ENCODE measurements at regions not wholly inside any gene's neighbourhood (a gene's known extent, or its start where the extent isn't known, plus 50 kb on each side); places are given as distances from the start of the nearest gene placed in this dataset.

DNA sequence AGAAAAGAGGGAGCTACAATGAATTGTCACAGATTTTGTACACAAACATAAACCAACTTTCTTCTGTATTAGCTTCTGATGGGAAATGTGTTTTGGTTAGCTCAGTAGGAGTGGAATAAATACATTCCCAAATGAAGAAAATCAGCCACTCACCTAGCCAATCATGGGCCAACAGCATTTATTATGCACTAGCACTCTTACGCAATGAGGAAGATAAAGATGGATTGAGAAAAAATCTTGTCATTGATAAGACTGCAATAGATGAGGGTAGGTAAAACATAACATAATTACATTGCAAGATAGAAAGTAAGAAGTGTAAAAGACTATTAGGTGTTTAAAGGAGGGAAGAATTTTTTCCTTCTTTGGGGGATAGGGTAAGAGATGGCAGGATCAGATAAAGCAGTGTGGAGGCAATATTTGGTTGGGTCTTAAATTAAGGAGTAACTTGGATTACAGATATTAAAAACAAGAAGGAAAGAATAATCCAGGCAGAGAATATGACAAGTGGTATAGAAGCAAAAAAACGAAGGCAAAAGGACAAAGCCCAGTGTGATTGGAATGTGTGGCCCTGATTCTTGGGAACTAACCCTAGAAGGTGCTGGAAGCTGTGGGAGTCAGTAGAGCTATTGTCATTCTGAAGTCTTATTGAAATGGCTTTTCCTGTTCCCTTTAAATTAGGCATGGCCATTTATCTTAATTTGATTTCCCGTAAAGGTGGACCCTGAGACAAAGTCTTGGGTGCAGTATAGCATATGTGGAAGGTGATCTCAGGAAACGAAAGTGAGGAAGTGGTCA, 208.4 kb upstream of the MEX3C start:
- intact Hi-C loops (cut with DNase I, micrococcal nuclease): no loop called here
- Mint-ChIP-seq H3K27me3 (peaks cover 38% of the 10 kb centered on the region), H3K36me3 (ENCODE audit: low read depth) (no peaks in the 10 kb centered on the region), H3K4me3 (no peak overlapping the region), H3K9me3 (no peaks in the 10 kb centered on the region), H3K27ac (no peak overlapping the region), H3K4me1 (ENCODE audit: low read depth) (no peaks in the 10 kb centered on the region)
- TF ChIP-seq CTCF (IDR thresholded peaks at IDR 0.05): no peak
- Histone ChIP-seq H3K27me3 (ENCODE audit: control insufficient read depth in 1 of 2, insufficient read depth in 2 of 2, low read length in 2 of 2) (no peaks in the 10 kb centered on the region), H3K9me3 (ENCODE audit: control insufficient read depth in 1 of 2, insufficient read depth in 1 of 2, low read length in 2 of 2) (no peaks in the 10 kb centered on the region), H3K27ac (ENCODE audit: low read depth in 1 of 2, low read length in 2 of 2) (no peak overlapping the region), H3K4me1 (ENCODE audit: insufficient read depth, low read length) (no peaks in the 10 kb centered on the region), H3K36me3 (ENCODE audit: insufficient read depth, low read length) (no peaks in the 10 kb centered on the region), H3K4me3 (ENCODE audit: low read length) (no peak overlapping the region)
- no peak for ATAC-seq (ENCODE audit: poor library complexity)
- ChIA-PET POLR2A (no interaction called here), CTCF (no interaction called here)
- no peak for DNase-seq

DNA sequence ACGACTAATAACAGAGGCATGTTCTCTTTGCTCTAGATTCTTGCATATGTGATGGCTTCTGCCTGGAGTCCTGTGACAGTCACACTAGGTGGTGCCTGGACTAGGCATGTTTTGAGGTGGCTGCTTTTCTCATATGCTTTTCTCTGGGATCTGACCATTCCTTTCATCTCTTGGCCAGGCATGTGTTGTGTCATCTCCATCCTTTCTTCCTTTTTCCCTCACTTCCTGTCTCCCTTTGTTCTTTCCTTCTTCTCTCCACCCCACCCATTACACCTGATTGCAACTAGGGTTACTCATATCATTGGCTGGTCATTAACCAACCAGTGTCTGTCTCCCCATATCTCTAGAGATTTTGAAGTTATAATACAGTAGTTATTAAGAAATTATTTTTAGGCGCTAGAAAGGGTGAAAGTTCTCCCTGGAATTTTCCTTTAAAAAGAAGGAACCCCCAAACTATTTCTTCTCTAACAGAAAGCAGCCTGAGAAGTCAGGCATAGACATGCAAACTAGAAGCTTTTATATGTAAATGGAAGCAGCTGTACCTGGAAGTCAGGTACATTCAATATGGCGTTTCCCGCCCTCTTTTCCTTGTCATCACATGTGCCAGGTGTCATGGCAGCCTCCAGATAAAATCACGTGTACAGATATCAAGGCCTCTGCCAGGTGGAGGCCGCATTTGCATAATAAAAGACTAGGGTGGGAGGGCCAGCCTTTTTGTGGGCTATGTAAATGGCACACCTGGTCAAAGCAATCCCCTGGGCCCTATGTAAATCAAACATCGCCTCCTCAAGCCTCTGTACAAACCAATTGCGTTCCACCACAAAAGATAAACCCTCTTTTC, 220.4 kb upstream of the MEX3C start:
- Histone ChIP-seq H3K4me3 (ENCODE audit: low read length) (no peak overlapping the region), H3K27ac (ENCODE audit: low read depth in 1 of 2, low read length in 2 of 2) (no peak overlapping the region), H3K36me3 (ENCODE audit: insufficient read depth, low read length) (no peaks in the 10 kb centered on the region), H3K27me3 (ENCODE audit: control insufficient read depth in 1 of 2, insufficient read depth in 2 of 2, low read length in 2 of 2) (no peaks in the 10 kb centered on the region), H3K9me3 (ENCODE audit: control insufficient read depth in 1 of 2, insufficient read depth in 1 of 2, low read length in 2 of 2) (no peaks in the 10 kb centered on the region), H3K4me1 (ENCODE audit: insufficient read depth, low read length) (no peaks in the 10 kb centered on the region)
- POLR2A ChIA-PET: no interaction called here
- CTCF ChIA-PET: no interaction called here
- ATAC-seq (ENCODE audit: poor library complexity) (no peak), DNase-seq (no peak)
- intact Hi-C loops (cut with DNase I, micrococcal nuclease): no loop called here
- no peak overlapping the region for H3K27ac Mint-ChIP-seq
- no peaks in the 10 kb centered on the region for H3K9me3 Mint-ChIP-seq
- H3K27me3 Mint-ChIP-seq: peaks cover 2% of the 10 kb centered on the region
- H3K4me3 Mint-ChIP-seq: no peak overlapping the region
- no peak for TF ChIP-seq CTCF (IDR thresholded peaks at IDR 0.05)
- H3K36me3 Mint-ChIP-seq (ENCODE audit: low read depth): no peaks in the 10 kb centered on the region
- no peaks in the 10 kb centered on the region for H3K4me1 Mint-ChIP-seq (ENCODE audit: low read depth)

GRCh38 chr18:51425475-51425874, 228.0 kb upstream of the MEX3C start:
- Histone ChIP-seq H3K27me3 (ENCODE audit: control insufficient read depth in 1 of 2, insufficient read depth in 2 of 2, low read length in 2 of 2) (peaks cover 2 to 5% of the 10 kb centered on the region in 2 experiments), H3K36me3 (ENCODE audit: insufficient read depth, low read length) (no peaks in the 10 kb centered on the region), H3K4me3 (ENCODE audit: low read length) (no peak overlapping the region), H3K4me1 (ENCODE audit: insufficient read depth, low read length) (no peaks in the 10 kb centered on the region), H3K9me3 (ENCODE audit: control insufficient read depth in 1 of 2, insufficient read depth in 1 of 2, low read length in 2 of 2) (no peaks in the 10 kb centered on the region), H3K27ac (ENCODE audit: low read depth in 1 of 2, low read length in 2 of 2) (no peak overlapping the region)
- DNase-seq (no peak), ATAC-seq (ENCODE audit: poor library complexity) (no peak)
- H3K27ac Mint-ChIP-seq: no peak overlapping the region
- intact Hi-C loops (cut with DNase I, micrococcal nuclease): no loop called here
- H3K4me3 Mint-ChIP-seq: no peak overlapping the region
- TF ChIP-seq CTCF (IDR thresholded peaks at IDR 0.05): no peak
- H3K9me3 Mint-ChIP-seq: peaks cover 1% of the 10 kb centered on the region
- H3K27me3 Mint-ChIP-seq: peaks cover 23% of the 10 kb centered on the region
- H3K36me3 Mint-ChIP-seq (ENCODE audit: low read depth): no peaks in the 10 kb centered on the region
- H3K4me1 Mint-ChIP-seq (ENCODE audit: low read depth): no peaks in the 10 kb centered on the region
- ChIA-PET POLR2A (no interaction called here), CTCF (no interaction called here)

Measured in CD4-positive, alpha-beta T cell (primary cell).